Fibroblast of gingiva (primary cell): ENCODE measurements at regions not wholly inside any gene's neighbourhood (a gene's known extent, or its start where the extent isn't known, plus 50 kb on each side); places are given as distances from the start of the nearest gene placed in this dataset.

Experiments used
- DNase-seq: peaks from one replicate; pipeline ENCODE4 v3.0.0-alpha.2; 2011; ENCODE audit warnings: low read depth

DNA sequence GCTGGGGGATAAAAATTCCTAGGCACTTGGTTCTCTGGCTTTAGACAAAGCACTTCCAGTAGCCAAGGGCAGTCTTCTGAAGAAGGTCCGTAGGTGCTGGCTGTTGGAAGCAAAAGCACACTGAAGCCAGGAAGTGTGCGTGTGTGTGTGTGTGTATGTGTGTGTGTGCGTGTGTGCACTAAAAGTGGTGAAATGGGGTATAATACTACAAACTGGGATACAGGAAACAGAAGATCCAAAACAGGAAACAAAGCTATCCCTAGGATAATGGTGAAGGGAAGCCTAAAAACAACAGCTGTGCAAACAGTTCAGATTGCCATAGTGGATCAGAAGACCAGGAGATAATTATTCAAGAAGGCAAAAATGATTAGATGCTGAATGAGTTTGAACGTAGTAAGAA lies 103.4 kb downstream of the IL20RB start:
- no peak for DNase-seq

GRCh38 chr3:137062250-137062649 lies 104.5 kb downstream of the IL20RB start:
- DNase-seq = no peak

- no peak for DNase-seq
These were observed 107.6 kb downstream of the IL20RB start for GRCh38 chr3:137065381-137065780.

- DNase-seq = no peak
These were observed 108.3 kb downstream of the IL20RB start for GRCh38 chr3:137066092-137066491.

DNA sequence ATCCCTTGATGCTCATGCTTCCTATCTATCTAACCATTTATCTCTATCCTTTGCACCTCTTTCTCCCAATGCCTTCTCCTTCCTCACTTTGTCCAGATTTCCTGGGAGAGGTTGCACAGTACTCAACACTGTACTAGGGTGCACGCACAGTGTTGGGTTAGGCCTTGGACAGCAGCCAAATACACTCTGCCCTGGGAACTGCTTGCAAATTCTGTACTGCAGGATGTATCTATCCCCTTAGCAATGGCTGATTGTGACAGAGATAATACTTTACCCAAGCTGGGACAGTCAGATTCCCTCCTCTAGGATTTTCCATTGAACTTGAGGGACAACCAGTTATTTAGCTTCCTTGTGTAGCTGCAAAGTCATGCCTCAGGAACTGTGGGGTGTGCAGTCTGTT lies 113.3 kb downstream of the IL20RB start:
- no peak for DNase-seq

DNA sequence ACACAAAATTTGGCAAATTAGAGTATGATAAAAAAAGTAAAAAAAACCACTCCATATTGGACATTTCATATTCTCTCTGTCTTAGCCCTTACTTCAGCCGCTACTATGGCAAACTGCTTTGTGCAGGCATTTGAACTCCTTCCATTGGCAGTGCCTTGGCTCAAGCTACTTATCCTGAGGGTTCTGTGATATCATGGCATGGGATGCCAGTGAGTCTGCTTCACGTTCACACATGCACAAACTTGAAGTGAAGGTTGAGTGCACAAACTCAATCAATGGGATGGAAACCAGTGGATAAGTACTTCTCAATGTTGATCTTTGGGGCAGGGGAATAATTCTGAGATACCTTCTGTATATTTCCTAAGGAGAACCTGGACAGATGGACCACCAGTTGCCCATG lies 117.2 kb downstream of the IL20RB start:
- DNase-seq = no peak

DNA sequence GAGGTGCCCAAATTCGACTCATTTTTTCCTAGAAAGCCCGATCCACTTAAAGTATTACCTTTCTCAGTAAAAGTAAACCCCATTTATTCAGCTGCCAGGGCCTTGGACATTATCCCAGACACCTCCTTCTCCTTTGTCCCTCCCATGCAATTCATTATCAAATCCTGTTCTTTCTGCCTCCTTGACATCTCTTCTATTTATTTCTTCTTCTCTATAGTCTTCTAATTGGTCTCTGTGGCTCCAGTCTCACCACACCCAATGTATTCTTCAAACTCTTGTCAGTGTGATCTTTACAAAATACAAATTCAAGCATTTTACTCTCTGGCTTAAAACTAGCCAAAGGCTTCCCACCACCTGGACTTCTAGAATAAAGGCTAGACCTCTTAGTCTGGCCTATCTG lies 120.3 kb downstream of the IL20RB start:
- no peak for DNase-seq

DNA sequence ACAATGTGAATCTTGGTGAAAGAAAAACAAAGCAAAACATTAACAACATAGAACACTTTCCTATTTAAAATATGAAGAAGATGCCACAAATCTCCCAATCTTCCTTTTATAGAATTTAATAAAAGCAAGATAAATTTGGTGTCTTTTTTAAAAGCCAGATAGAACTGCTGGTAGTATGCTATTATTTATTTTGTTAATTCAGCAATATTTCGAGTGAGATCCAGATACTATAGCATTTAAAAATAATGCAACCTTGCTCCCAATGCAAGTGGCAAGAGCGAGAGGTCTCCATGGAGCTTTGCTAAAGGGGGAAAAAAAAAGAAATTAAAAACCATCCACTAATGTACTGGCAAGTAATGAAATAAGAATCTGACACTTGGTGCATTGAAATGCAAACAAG lies 121.8 kb downstream of the IL20RB start:
- DNase-seq = no peak

- DNase-seq = no peak
These were observed 123.9 kb downstream of the IL20RB start for GRCh38 chr3:137081711-137082110.

- DNase-seq = no peak
These were observed 125.0 kb downstream of the IL20RB start for GRCh38 chr3:137082763-137083162.

GRCh38 chr3:137083332-137083731 lies 125.5 kb downstream of the IL20RB start:
- DNase-seq = no peak

GRCh38 chr3:137084586-137084985 lies 126.8 kb downstream of the IL20RB start:
- DNase-seq = no peak

- DNase-seq = no peak
These were observed 139.6 kb downstream of the IL20RB start for GRCh38 chr3:137097386-137097785.

- DNase-seq = no peak
These were observed 140.1 kb downstream of the IL20RB start for GRCh38 chr3:137097852-137098251.

DNA sequence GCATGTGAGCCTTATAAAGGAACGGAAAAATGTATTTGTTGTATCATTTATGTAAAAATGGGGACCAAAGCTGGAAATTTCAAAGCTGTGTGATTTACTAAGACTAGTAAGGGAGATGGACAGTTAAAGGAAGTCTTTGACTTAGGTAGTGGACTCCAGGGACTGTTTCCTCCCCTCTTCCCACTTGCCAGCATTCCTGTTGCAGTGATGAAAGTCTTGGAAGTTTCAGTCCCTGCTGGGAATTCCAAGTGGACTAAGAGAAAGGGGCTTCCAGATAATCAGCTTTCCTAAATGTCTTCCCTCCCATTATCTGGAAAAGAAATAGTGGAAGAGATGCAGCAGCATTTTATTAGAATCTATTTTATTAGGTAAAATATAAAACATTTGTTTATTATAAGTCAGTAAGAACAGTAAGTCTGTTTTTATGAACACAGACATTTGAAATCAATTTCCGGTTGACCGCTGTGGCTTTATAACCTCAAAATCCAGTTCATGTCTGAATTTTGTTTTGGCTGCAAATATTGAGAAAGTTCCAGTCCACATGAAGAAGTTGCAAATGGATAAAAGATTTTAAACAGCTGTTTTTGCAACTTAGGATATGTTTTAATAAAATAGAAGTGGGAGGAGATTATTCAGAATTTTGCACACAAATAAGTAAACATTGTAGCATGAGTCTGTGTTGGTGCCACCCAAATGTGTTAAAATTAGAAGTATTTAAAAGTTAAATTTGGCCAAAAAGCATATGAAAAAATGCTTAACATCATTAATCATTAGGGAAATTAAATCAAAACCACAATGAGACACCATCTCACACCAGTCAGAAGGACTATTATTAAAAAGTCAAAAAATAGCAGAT lies 141.8 kb downstream of the IL20RB start:
- no peak for DNase-seq

DNA sequence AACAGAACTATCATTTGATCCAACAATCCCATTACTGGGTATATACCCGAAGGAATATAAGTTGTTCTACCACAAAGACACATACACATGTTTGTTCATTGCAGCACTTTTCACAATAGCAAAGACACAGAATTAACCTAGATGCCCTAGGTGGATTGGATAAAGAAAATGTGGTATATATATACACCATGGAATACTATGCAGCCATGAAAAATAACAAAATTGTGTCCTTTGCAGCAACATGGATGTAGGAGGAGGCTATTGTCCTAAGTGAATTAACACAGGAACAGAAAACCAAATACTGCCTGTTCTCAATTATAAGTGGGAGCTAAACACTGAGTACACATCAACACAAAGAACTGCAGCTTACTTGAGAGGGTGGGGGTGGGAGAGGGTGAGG lies 142.5 kb downstream of the IL20RB start:
- no peak for DNase-seq

- no peak for DNase-seq
These were observed 146.0 kb downstream of the IL20RB start for GRCh38 chr3:137103739-137104138.

DNA sequence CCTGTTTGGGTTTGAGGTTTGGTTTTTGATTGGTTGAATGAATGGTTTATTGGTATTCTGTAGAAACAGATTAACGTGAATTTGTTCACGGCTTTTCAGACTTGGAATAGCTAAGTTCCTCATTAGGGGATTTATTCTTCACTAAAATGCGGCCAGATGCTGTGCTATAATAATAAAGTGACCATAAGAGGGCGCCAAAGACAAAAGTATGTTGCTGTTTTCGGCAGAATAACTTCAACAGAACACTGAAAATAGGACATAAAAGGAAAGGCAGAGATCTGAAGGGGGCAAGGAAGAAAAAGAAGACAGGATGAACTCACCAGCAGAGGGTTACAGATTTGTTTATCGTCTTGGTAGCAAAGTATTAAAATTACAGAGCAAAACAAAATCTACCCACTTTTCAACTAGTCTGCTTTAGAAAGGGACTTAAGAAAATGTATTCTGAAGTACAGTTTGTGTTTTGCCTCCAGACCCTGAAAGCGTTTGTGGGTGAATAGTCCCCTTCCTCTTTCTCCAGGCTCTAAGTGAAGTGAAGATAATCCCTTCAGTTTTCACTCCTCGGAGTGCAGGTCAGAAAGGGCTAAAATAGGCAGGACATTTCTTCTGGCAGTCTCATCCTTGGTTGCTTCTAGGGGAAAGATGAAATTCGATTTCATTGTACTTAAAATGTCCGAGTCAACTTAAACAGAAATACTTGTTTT lies 147.6 kb downstream of the IL20RB start:
- DNase-seq = peak; percentile 40

DNA sequence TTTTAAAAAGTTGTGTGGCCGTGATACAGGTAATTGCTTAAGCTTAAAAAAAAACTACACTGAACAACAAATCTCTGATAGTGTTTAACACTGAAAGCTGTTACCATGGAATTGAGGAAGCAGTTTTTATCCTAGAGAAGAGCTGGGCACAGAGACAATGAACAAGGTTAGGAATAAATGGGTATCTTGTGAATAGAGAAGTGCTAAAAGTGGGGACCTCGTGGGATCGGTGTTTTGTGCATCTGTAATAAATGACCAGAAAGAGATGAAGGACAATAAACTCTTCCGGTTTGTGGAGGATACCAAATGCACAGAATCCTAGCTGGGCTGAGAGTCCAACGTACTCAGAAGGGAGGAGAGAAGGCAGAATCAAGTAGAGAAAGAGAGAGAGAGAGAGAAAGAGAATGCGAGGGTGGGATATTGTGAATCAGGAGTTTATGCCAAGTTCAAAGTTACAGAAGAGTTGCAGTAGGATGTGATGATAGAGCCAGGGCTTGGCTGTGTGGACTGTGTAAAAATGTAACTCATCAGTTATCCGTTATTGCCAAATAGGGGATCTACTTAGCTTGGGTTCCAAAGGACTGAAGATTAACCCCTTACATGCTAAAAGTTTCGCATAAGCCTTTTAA lies 148.9 kb downstream of the IL20RB start:
- no peak for DNase-seq

DNA sequence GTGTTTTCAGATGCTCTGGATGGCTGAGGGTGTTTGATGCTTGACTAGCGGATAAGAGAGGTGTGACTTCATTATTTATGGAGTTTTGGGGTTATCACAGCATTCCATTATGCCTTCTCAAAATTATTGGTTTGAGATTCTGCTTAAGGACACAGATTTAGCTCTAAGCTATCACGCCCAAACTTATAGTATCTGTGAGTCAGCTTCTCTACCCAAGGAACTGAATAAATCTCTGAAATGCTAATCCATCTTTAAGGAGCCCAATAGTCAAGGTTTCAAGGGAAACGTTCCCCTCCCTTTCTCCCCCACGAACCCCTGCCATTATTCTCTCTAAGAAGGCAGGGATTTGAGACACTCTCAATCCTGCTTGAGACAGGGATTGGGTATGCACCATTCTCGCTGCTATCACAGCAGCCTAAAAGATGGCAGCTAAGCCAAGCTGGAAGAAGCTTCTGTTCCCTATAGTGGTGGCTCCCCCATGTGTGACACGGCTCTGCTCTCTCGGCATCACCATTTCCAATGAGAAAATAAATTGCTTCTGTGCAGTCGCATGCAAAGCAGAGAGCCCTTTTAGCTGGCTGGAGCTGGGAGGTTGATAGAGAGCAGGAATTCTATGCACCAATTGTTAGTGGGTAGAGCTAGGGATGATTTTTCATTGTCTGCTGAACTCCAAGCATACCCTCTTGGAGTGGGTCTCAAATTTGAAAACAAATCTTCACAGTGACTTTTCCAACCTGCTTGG lies 151.1 kb downstream of the IL20RB start:
- DNase-seq = no peak

DNA sequence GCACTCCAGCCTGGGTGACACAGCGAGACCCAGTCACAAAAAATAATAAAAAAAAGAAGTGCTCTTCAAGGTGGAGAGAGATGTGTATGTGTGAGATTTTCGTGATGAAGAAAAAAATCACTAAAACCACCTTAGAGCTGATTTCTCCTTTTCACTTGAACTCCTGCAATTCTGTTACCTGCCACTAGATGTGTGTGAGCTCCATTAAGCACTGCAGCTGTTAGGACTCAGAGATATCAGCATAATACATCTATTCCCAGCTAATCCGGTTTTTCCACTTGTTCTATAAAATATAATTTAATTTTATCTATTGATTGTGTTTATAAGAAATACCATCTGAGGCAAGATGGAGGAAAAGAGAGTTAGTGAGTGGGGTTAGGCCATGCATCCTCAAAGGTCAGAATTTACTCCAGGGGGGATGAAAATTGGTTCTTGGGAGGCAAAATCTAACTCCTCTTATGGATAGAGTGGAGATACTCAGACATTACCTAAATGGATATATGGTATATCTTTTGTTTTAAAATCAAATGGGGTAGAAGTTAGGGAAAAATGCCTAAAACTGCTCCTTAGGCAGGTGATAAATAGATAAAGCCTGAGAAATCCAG lies 152.7 kb downstream of the IL20RB start:
- DNase-seq = peak; percentile 4

DNA sequence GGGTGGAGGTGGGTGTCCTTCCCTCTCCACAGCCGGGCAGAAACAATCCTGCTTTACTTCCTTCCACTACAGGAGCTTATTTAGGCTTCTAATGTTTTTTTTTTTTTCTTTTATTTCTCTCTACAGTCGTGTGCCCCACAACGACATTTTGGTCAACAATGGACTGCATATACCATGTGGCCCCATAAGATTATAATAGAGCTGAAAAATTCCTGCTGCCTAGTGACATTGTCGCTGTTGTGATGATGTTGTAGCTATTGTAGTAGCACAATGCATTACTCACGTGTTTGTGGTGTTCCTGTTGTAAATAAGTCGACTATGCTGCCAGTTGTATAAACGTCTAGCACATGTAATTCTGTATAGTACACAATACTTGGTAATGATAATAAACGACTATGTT lies 153.7 kb downstream of the IL20RB start:
- DNase-seq = no peak
